ENCODE measurements at regions not wholly inside any gene's neighbourhood (a gene's known extent, or its start where the extent isn't known, plus 50 kb on each side); places are given as distances from the start of the nearest gene placed in this dataset.
A peak's percentile ranks its signal among the peaks of the same experiment; 100 is the strongest.

DNA sequence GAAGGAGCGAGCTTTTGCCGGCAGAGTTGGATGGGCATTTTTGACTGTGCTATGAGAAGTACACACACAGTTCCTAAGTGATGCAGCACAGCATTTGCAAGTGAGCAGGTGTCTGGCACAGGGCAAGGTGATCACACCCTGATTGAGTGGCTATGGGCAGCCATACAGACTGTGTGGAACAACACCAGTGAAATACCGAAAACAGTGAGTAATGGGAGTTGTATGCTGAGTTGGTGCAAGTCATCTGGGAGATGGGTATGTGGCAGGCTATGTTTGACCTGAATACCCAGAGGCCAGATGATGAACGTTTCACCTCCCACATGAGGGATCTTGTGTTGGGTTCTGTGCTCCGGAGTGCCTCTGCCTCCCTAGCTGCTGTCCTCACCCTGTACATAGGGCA is 53.5 kb upstream of the TIPARP start:
- Mint-ChIP-seq H3K27ac (no peak overlapping the region), H3K4me1 (ENCODE audit: low read depth) (no peaks in the 10 kb centered on the region), H3K36me3 (ENCODE audit: low read depth) (no peaks in the 10 kb centered on the region), H3K9me3 (no peaks in the 10 kb centered on the region), H3K27me3 (peaks cover 2% of the 10 kb centered on the region), H3K4me3 (no peak overlapping the region)
- intact Hi-C loops (cut with micrococcal nuclease) = no loop called here

DNA sequence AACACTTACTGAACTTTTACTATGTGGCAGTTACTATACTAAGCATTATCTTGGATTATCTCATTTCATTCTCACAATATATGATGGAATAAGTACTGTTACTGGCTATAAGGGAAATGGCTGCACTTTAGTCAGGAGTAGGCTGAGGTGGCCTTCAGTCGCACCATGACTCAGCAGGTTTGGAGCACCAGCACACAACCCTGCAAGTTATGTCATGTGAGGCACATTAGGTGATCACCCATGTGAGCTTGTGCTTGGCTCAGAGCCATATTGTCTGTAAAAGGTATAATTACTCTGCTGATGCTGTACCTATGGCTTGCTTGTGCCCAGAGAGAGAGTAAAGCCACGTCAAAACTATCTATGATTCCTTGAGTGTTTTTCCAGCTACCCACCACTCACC is 54.1 kb upstream of the TIPARP start:
- H3K9me3 Mint-ChIP-seq = no peaks in the 10 kb centered on the region
- no peak overlapping the region for H3K27ac Mint-ChIP-seq
- intact Hi-C loops (cut with micrococcal nuclease) = no loop called here
- H3K36me3 Mint-ChIP-seq (ENCODE audit: low read depth) = no peaks in the 10 kb centered on the region
- no peaks in the 10 kb centered on the region for H3K4me1 Mint-ChIP-seq (ENCODE audit: low read depth)
- H3K27me3 Mint-ChIP-seq = peaks cover 2% of the 10 kb centered on the region
- H3K4me3 Mint-ChIP-seq = no peak overlapping the region

DNA sequence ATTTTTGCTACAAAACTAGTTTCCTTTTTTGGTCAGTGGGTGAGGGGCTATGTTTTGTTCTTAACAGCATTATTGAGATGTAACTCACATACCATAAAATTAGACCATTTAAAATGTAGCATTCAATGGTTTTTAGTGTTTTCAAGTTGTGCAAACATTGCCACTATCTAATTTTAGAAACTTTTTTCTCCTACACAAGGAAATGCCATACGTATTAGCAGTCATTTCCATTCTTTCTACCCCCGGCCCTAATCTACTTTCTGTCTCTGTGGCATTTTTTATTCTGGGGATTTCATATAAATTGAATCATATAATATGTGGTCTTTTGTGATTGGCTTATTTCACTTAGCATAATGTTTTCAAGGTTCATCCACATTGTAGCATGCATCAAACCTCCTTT is 55.0 kb upstream of the TIPARP start:
- H3K9me3 Mint-ChIP-seq = no peaks in the 10 kb centered on the region
- intact Hi-C loops (cut with micrococcal nuclease) = no loop called here
- H3K4me1 Mint-ChIP-seq (ENCODE audit: low read depth) = peaks cover under 1% of the 10 kb centered on the region
- H3K27me3 Mint-ChIP-seq = peaks cover 2% of the 10 kb centered on the region
- H3K36me3 Mint-ChIP-seq (ENCODE audit: low read depth) = no peaks in the 10 kb centered on the region
- no peak overlapping the region for H3K4me3 Mint-ChIP-seq
- H3K27ac Mint-ChIP-seq = no peak overlapping the region

DNA sequence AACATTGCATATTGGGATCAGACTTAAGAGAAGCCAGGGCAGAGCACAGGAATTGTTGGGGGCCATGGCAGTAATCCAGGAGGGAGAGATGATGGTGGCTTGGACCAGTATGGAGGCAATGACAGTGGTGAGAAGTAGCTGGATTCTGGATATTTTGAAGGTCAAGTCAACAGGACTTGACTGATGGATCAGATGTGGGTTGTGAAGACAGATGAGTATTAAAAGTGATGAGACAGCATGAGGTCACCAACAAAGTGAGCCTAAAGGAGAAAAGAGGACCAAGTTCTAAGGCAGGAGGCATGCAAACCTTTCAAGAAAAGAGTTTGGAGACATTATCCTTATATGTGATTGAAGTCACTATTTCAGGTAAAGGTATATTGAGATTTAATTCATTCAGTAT is 56.6 kb upstream of the TIPARP start:
- peaks cover 5% of the 10 kb centered on the region for H3K4me1 Mint-ChIP-seq (ENCODE audit: low read depth)
- intact Hi-C loops (cut with micrococcal nuclease) = no loop called here

DNA sequence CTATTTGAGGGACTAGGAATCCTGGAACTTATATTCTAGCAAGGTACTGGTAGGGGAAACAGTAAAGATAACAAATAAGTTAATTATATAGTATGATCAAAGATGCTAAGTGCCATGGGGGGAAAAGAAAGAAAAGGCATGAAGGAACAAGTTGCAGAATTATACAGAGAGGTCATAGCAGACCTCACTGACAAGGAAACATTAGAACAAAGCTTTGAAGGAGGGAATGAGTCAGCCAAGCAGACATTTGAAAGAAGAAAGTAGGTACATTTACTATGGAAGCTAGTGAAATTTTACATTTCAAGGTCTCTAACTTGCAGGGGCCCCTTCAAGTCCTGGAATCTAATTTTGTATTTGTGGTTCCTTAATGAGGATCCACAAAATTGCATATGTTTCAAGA is 57.2 kb upstream of the TIPARP start:
- H3K9me3 Mint-ChIP-seq = no peaks in the 10 kb centered on the region
- intact Hi-C loops (cut with micrococcal nuclease) = no loop called here
- no peaks in the 10 kb centered on the region for H3K36me3 Mint-ChIP-seq (ENCODE audit: low read depth)
- H3K27ac Mint-ChIP-seq = no peak overlapping the region
- H3K27me3 Mint-ChIP-seq = peaks cover 2% of the 10 kb centered on the region
- no peak overlapping the region for H3K4me3 Mint-ChIP-seq
- peaks cover 5% of the 10 kb centered on the region for H3K4me1 Mint-ChIP-seq (ENCODE audit: low read depth)

More for the DNA sequence above, 56.6 kb upstream of the TIPARP start:
- Mint-ChIP-seq H3K9me3 (no peaks in the 10 kb centered on the region), H3K4me3 (no peak overlapping the region), H3K27me3 (peaks cover 2% of the 10 kb centered on the region), H3K27ac (no peak overlapping the region), H3K36me3 (ENCODE audit: low read depth) (no peaks in the 10 kb centered on the region)

DNA sequence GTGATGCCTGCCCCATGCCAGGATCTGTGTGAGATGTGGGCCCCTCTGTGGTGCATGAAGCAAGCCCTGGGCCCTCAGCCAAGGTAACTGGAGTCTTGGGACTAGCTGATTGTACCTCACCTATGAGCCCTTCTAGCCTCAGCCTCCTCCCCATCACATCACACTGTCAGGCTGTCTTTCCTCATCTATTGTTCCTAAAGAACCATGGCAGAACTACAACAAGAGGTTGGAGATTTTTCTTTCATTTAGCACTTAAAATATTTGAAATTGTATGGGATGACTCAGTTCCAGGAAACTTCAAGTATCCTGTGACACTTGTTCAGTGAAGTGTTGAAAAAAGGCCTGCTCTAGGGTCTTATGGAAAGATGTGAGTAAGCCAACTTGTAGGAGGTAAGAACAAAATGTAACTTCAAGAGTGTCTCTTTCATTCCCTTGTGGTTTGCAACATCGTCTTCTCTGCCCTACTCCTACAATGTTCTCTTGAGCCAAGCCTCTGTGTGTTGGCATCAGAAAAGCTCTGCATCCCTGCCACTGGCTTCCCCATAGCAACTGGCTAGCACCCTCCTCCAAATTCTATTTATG is 58.7 kb upstream of the TIPARP start:
- Mint-ChIP-seq H3K4me3 (no peak overlapping the region), H3K27ac (no peak overlapping the region), H3K9me3 (no peaks in the 10 kb centered on the region)

DNA sequence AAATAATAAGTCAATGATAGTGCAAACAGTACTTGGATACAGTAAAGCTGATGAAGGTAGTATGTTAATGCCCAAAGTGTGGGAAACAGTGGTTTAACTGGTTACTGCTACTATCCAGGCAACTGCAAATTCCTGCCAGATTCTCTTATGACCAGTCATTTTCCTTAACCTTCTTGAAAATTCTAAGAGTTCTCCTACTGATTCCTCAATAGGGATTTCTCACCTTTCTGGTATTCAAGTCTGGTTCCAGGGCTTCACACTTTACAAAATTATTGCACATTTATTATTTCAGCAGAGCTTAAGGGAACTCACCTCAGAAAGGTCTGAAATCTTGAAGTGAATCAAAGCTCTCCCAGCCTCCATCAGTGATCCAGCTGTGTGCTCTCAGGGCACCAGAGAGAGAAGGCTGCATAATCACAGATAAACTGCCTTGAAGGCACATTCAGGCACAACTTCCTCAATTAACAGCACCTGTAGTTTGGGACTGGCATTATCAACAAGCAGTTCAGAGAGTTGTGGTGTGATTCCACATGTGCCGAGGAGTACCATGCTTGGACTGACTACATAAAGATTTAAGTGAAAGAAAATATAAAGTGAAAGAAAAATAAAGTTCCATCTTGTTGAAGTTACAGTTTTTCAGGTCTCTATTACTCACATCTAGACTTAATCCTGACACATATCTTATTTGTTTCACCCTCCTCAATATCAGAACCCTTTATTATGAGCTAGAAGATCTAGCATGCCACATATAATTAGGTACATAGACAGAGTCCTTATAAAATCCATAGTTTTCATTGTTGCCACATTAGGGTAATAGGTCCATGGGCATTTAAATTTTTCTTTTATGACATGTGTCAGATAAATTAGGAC is 59.5 kb upstream of the TIPARP start:
- H3K4me3 Mint-ChIP-seq = no peak overlapping the region
- H3K9me3 Mint-ChIP-seq = no peaks in the 10 kb centered on the region
- no peaks in the 10 kb centered on the region for H3K27me3 Mint-ChIP-seq
- intact Hi-C loops (cut with micrococcal nuclease) = no loop called here
- H3K4me1 Mint-ChIP-seq (ENCODE audit: low read depth) = peaks cover 10% of the 10 kb centered on the region
- H3K36me3 Mint-ChIP-seq (ENCODE audit: low read depth) = no peaks in the 10 kb centered on the region
- no peak overlapping the region for H3K27ac Mint-ChIP-seq

More for the DNA sequence above, 58.7 kb upstream of the TIPARP start:
- H3K36me3 Mint-ChIP-seq (ENCODE audit: low read depth) = no peaks in the 10 kb centered on the region
- intact Hi-C loops (cut with micrococcal nuclease) = no loop called here
- peaks cover 5% of the 10 kb centered on the region for H3K4me1 Mint-ChIP-seq (ENCODE audit: low read depth)
- H3K27me3 Mint-ChIP-seq = peaks cover 2% of the 10 kb centered on the region

DNA sequence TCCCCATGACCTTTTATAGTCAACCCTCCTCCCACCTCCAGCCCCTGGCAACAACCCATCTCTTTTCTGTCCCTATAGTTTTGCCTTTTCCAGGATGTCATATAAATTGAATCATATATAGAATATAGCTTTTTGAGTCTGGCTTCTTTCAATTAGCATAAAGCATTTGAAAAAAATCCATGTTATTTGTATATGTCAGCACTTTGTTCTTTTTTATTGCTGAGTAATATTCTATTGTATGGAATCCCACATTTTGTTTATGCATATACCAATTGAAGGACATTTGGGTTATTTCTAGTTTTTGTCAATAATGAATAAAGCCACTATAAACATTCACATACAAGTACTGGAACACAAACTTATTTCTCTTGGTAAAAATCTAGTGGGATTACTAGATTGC is 58.0 kb upstream of the SSR3 start:
- Mint-ChIP-seq H3K27me3 (no peaks in the 10 kb centered on the region), H3K4me3 (no peak overlapping the region), H3K36me3 (ENCODE audit: low read depth) (no peaks in the 10 kb centered on the region), H3K9me3 (no peaks in the 10 kb centered on the region), H3K27ac (no peak overlapping the region), H3K4me1 (ENCODE audit: low read depth) (peaks cover 13% of the 10 kb centered on the region)
- intact Hi-C loops (cut with micrococcal nuclease) = no loop called here

DNA sequence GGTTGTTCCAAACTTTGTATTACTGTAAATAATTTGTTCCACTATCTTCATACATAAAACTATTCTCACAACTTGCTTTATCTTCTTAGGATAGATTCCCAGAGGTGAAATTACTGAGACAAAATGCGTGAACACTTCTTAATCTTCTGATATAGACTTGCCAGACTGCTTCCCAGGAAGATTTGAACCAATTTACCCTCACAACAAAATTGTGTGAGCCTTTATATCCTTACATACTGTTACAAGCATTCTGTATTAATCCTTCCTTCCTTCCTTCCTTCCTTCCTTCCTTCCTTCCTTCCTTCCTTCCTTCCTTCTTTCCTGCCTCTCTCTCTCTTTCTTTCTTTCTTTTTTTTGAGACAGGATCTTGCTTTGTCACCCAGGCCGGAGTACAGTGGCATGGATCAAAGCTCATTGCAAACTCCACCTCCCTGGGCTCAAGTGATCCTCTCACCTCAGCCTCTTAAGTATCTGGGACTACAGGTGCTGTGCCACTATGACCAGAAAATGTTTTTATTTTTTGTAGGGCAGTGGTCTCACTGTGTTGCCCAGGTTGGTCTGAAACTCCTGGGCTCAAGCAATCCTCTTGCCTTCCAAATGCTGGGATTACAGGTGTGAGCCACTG is 57.1 kb upstream of the SSR3 start:
- no peak overlapping the region for H3K27ac Mint-ChIP-seq
- no peaks in the 10 kb centered on the region for H3K27me3 Mint-ChIP-seq
- no peak overlapping the region for H3K4me3 Mint-ChIP-seq
- no peaks in the 10 kb centered on the region for H3K36me3 Mint-ChIP-seq (ENCODE audit: low read depth)
- peaks cover 13% of the 10 kb centered on the region for H3K4me1 Mint-ChIP-seq (ENCODE audit: low read depth)
- no peaks in the 10 kb centered on the region for H3K9me3 Mint-ChIP-seq
- intact Hi-C loops (cut with micrococcal nuclease) = no loop called here

DNA sequence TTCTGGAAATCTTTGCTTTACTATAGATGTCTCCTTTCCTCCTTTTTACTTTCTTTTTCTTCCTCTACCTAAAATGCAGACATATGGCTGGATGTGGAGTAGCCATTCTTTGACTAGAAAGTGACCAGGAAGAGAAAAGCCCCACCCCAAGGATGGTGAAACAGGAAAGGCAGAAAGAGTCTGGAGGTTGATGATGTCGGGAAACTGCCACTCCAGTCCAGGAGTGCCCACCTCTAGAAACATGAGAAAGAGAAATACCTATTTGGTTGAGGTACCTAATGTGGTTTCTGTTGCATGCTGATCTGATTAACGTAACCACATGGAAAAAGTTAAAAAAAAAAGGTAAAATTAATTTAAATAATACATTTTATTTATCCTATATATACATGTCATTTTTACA is 55.2 kb upstream of the SSR3 start:
- intact Hi-C loops (cut with micrococcal nuclease) = no loop called here
- Mint-ChIP-seq H3K36me3 (ENCODE audit: low read depth) (no peaks in the 10 kb centered on the region), H3K4me1 (ENCODE audit: low read depth) (peaks cover 27% of the 10 kb centered on the region), H3K9me3 (no peaks in the 10 kb centered on the region), H3K27ac (no peak overlapping the region), H3K27me3 (no peaks in the 10 kb centered on the region), H3K4me3 (no peak overlapping the region)

DNA sequence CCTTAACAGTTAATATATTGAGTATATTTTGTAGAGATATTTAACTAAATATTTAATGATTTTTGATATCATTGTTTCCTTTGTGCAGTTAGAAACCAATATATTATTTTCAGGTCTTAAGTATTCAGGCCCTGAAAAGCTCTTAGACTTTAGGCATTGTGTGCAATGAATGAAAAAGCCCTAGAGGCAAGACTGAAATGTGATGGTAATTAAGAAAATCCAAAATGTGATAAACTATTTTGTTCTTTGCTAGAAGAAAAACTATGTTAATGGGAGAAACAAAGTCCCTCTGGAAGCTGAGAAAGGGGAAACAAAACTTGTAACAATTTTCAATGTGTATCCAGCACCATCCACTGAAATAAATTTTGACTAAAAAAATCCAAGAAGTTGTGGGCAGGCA is 54.6 kb upstream of the SSR3 start:
- Mint-ChIP-seq H3K4me3 (no peak overlapping the region), H3K27ac (no peak overlapping the region), H3K27me3 (no peaks in the 10 kb centered on the region), H3K4me1 (ENCODE audit: low read depth) (peaks cover 31% of the 10 kb centered on the region), H3K36me3 (ENCODE audit: low read depth) (no peaks in the 10 kb centered on the region), H3K9me3 (no peaks in the 10 kb centered on the region)
- intact Hi-C loops (cut with micrococcal nuclease) = loop anchor here (5.0 kb wide), 2 partner anchors 43 to 63 kb away; partner anchors contain the start of gene TIPARP

DNA sequence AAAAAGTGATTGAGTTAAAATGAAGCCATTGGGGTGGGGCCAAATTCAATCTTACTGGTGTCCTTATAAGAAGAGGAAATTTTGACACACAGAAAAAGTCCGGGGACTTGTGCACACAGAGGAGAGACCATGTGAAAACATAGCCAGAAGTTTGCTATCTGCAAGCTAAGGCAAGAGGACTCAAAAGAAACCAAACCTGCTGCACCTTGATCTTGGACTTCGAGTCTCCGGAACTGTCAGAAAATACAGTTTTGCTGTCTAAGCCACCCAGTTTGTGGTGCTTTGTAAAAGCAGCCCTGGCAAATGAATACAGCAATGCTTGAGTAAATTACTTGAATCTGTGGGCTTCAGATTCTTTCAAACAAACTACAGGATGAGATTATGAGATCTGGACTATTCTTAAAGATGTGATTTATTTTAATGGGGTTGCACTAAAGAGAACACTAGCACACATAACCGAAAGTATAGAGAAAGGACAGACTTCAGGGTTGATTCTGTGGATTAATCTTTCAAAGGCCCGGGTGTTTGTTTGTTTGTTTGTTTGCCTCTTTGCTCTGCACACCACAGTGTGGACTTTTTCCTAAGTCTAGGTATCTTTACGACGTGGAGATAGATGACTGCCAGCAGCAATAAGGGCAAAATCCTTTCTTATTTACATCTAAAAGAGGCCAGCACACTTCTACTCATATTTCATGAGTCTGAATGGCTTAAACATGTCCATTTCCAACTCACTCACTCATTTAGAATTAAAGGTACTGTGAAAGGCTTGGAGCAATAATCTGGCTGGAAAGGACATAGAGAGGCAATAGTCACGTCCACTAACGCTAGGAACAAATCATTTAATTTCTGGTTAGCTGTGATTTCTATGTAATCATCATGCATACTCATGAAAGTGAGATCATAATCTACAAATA is 53.9 kb upstream of the SSR3 start:
- Mint-ChIP-seq H3K4me3 (no peak overlapping the region), H3K36me3 (ENCODE audit: low read depth) (no peaks in the 10 kb centered on the region), H3K4me1 (ENCODE audit: low read depth) (peaks cover 33% of the 10 kb centered on the region), H3K27ac (no peak overlapping the region), H3K9me3 (no peaks in the 10 kb centered on the region), H3K27me3 (no peaks in the 10 kb centered on the region)
- intact Hi-C loops (cut with micrococcal nuclease) = loop anchor here (5.0 kb wide), 2 partner anchors 43 to 63 kb away; partner anchors contain the start of gene TIPARP

DNA sequence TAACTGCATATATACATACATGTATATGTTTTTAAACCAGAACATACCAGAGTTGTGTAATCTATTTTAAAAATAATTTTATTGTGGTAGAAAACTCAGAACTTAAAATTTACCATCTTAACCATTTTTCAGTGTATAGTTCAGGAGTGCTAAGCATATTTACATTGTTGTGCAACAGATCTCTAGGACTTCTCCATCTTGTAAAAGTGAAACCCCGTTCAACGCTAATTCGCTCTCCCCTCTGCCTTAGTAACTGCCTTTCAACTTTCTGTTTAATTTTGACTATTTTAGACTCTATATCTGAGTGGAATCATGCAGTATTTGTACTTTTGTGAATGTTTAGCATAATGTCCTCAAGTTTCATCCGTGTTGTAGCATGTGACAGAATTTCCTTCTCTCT is 51.8 kb upstream of the SSR3 start:
- H3K27ac Mint-ChIP-seq = peak overlapping the region; percentile 96
- no peaks in the 10 kb centered on the region for H3K27me3 Mint-ChIP-seq
- H3K36me3 Mint-ChIP-seq (ENCODE audit: low read depth) = no peaks in the 10 kb centered on the region
- H3K4me3 Mint-ChIP-seq = peak overlapping the region; percentile 53
- no peaks in the 10 kb centered on the region for H3K9me3 Mint-ChIP-seq
- intact Hi-C loops (cut with micrococcal nuclease) = loop anchor here (2.0 to 5.0 kb wide), 3 partner anchors 46 to 66 kb away; partner anchors contain the start of genes SSR3 and TIPARP
- H3K4me1 Mint-ChIP-seq (ENCODE audit: low read depth) = peaks cover 38% of the 10 kb centered on the region

All from dendritic cell treated with granulocyte-macrophage colony-stimulating factor and Interleukin-4, amounts not matched to agents 40 ng/mL and 50 ng/mL, for 4 days (primary cell).